GM23338 (cell line): ENCODE measurements at regions not wholly inside any gene's neighbourhood (a gene's known extent, or its start where the extent isn't known, plus 50 kb on each side); places are given as distances from the start of the nearest gene placed in this dataset.

Experiments used
- CTCF ChIP-seq, 2 experiments: fragments of 200-600 bp in 1 of 2; sonication (generic) in 1 of 2; conservative IDR thresholded peaks; 2 replicates each; pipeline versions ENCODE4 v1.5.1 to v1.6.1; 2016 to 2017; ENCODE audit warnings: antibody characterized with exemption in 2 of 2, low read depth in 2 of 2, mild to moderate bottlenecking in 2 of 2, moderate library complexity in 1 of 2
- JUNB ChIP-seq: IDR thresholded peaks from one replicate; pipeline ENCODE4 v1.6.1; 2016; ENCODE audit warnings: antibody characterized with exemption; ENCODE audit not compliant: unreplicated experiment

DNA sequence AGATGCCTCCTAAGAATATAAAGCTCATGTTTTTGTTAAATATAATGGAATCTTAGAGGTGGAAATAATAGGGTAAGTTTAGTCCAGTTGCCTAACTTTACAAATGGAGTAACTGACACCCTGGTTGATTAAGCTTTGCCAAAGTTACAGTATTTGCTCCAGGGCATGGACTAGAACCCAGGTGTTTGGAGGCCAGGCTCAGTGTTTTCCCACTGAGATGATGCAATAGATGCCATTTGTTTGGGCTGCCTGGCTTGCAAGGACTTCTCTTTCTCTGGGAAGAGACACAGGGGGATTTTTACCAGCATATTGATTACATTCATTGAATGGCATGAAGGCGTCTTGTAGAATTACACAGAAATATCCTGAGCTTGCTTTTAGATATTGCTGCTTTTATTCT lies 397.8 kb downstream of the SLC4A3 start:
- TF ChIP-seq JUNB (no peak), CTCF (conservative IDR thresholded peaks at IDR 0.05; ENCODE audit: low read depth in 2 of 2) (no peak)
